Coronary artery (tissue), 2 donors: ENCODE measurements at regions not wholly inside any gene's neighbourhood (a gene's known extent, or its start where the extent isn't known, plus 50 kb on each side); places are given as distances from the start of the nearest gene placed in this dataset.

Source experiments
- DNase-seq: peaks from one replicate; pipeline ENCODE4 v3.0.0-alpha.2; 2017; ENCODE audit warnings: low spot score
- H3K27ac ChIP-seq, 2 donors: fragments of 200-600 bp; sonication (generic); one replicate each; pipeline ENCODE4 v1.5.1; 2016 to 2019
- H3K4me3 ChIP-seq: fragments of 200-600 bp; sonication (generic); 2 replicates; pipeline ENCODE4 v1.5.1; 2016; ENCODE audit warnings: mild to moderate bottlenecking, moderate library complexity
- CTCF ChIP-seq: fragments of 200-600 bp; sonication (generic); IDR thresholded peaks from one replicate; pipeline ENCODE4 v1.5.1; 2019; ENCODE audit warnings: antibody characterized with exemption

- H3K27ac ChIP-seq: no peak overlapping the region
- TF ChIP-seq CTCF: no peak
- no peak for DNase-seq
- H3K4me3 ChIP-seq: no peak overlapping the region
Observed at GRCh38 chr6:105790635-105791034, 295.5 kb upstream of the PRDM1 start.

- DNase-seq: no peak
- no peak for TF ChIP-seq CTCF
- H3K27ac ChIP-seq: no peak overlapping the region
- H3K4me3 ChIP-seq: no peak overlapping the region
Observed at GRCh38 chr6:105789935-105790334, 296.2 kb upstream of the PRDM1 start.

GRCh38 chr6:105787747-105788146 is 298.4 kb upstream of the PRDM1 start:
- Histone ChIP-seq H3K4me3 (no peak overlapping the region), H3K27ac (no peak overlapping the region)
- TF ChIP-seq CTCF: no peak
- DNase-seq: no peak

- no peak overlapping the region for H3K27ac ChIP-seq
- DNase-seq: no peak
- TF ChIP-seq CTCF: no peak
- no peak overlapping the region for H3K4me3 ChIP-seq
Observed at GRCh38 chr6:105786890-105787655, 299.1 kb upstream of the PRDM1 start.

- no peak for TF ChIP-seq CTCF
- no peak for DNase-seq
- Histone ChIP-seq H3K4me3 (no peak overlapping the region), H3K27ac (no peak overlapping the region)
Observed at GRCh38 chr6:105786449-105786848, 299.7 kb upstream of the PRDM1 start.

- no peak for DNase-seq
- H3K4me3 ChIP-seq: no peak overlapping the region
- H3K27ac ChIP-seq: no peak overlapping the region
- no peak for TF ChIP-seq CTCF
Observed at GRCh38 chr6:105785066-105785811, 300.9 kb upstream of the PRDM1 start.

GRCh38 chr6:105784179-105784578 is 302.0 kb upstream of the PRDM1 start:
- H3K27ac ChIP-seq: no peak overlapping the region
- no peak for DNase-seq
- no peak for TF ChIP-seq CTCF
- no peak overlapping the region for H3K4me3 ChIP-seq
